GM19372 (cell line): ENCODE measurements at regions not wholly inside any gene's neighbourhood (a gene's known extent, or its start where the extent isn't known, plus 50 kb on each side); places are given as distances from the start of the nearest gene placed in this dataset.

Experiments
- ATAC-seq: cut with Tn5 transposase; IDR thresholded peaks from one replicate; pipeline ENCODE4 v1.9.1; 2021; ENCODE audit warnings: mild to moderate bottlenecking, low read depth, moderate library complexity; ENCODE audit not compliant: unreplicated experiment

DNA sequence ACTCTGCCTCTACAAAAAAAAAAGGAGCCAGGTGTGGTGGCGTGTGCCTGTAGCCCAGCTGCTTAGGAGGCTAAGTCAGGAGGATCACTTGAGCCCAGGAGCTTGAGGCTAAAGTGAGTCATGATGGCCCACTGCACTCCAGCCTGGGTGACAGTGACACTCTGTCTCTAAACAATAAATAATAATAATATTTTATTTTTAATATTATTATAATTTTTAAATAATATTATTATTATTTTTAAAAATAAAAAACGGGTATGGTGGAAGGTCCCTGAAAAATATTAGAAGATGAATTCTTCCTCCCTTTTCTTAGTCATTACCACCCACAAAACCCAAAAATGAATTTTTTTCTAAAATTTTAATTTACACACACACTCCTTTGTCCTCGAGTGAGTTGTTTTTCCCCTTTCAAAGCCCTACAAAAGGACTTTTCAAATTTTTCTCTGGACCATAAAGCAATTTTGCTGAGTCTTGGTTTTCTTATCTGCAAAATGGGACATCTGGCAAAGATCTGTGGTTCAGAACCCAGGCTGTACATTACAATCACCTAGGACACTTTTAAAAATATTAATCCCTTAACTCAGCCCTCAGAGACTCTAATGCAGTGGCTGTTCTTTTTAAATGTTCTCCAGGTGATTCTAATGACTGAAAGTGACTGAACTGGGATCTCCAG is 174.0 kb upstream of the NEBL start:
- no peak for ATAC-seq

DNA sequence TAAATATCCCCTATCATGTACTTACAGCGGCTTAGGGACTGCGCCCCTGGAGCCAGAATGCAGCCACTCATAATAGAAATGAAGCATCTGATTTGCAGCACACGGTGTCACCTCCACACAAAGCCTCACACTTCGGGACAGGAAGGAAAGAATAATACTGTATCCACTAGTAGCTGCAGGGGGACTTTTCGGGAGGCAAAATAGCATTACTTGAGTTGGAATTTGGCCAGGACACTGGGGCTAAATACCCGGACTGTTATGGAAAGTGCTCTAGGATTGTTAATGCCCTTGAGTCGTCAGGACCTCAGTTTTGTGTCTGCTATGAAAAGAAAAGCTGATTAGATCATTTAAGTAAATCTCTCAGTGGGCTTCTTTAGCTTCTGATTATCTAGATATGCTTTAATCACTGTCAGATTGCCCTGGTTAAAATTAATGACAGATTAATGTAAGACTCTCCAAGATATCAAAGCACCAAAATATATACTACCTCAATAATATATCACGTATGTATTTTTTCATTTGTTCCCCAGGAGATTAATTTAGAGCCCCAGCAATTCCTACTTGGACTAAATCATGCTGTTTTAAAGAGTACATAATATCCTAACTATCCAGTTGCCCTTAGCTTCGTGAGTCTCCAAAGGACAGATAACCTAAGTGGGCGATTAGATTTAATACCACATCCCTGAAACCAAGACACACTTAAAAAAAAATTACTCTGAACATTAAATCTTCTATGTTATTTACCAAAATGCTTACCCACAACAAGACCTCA is 173.0 kb upstream of the NEBL start:
- no peak for ATAC-seq

DNA sequence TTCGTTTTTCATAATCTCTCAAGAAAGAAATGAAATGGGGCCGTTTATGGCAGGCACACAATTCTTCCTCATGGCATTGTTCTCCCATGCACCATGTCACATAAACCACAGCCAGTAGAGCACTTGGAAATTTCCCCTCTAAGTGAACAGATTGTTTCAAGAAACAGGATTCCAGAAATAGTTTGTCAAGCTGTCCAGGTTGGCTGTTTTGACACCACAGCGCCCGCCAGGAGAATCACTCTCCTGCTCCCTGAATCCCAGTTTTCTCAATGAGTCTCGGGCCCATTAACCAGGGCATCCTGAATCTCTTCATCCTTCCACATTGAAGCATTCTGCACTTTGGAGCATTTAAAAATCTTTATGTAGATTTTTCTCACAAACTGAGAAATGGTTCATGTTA is 172.2 kb upstream of the NEBL start:
- ATAC-seq: no peak

DNA sequence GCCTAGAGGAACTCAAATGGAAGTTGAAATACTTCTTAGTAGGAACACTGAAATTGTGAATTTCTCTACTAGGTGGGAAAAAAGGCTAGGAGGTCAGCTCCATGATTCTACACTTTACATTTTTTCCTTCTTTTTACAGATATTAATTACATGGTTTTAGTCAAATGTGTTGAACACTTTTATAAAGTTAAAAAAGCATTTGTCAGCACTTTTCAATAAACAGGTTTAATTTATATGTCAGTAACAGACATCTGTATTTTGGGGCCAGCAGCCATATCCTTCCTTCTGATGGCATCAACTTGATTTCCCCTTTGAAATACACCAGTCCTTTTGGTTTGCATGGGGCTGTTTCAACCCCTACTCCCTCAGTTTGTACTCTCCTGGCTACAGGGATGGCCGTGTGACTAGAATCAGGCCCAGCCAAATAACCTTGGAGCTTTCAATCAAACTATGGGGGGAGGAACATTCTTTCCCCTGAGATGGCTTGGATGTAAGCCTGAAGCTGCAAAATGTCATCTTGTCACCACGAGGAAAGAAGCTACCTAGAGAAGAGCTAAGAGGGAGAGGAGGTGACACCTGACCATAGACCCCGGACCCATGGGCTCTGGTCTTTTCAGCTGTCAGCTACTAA is 171.0 kb upstream of the NEBL start:
- no peak for ATAC-seq

DNA sequence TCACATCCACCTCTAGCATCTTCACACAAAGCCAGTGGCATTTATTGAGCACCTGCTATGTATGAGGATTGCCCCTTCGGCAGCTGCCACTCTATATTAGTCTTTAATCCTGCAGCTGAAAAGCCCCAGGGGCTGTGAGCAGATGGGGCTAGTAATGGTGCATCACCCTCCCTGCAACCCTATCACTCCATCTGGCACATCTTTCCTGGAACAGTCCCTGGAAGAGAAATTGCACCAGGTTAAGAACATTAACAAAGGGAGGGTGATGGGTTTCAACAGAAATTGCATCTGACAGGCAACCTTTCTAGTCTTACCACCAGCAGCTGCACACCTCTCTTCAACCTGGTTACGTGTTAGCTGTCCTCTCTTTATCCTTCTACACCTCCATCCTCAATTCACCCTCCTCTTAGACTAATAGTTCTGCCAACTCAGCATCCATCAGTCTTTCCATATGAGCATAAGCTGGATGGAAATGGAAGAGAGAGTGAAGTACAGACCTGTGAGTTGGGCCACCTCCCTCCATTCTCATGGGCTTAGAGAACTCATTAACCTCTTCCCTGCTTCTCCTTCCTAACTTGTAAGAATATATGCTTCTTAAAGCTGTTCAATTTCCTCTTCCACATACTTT is 168.6 kb upstream of the NEBL start:
- ATAC-seq: no peak

DNA sequence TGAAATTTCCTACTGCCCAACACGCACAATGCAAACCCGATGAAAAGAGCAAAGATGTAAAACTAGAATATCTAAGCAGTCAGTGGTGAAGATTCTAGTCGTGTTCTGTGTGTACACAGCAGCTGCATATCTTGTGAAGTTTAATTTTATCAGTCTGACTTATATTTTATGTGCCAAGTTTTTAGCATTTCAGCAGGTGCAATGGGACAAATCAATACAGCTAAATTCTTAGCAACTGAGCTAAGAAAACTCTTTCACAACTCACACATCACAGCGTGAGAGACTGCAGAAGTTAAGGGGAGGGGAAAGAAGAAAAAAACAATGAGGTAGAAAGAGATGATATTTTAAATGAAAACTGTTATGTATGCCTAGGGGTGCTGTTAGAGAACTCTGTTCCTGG is 164.9 kb upstream of the NEBL start:
- no peak for ATAC-seq

DNA sequence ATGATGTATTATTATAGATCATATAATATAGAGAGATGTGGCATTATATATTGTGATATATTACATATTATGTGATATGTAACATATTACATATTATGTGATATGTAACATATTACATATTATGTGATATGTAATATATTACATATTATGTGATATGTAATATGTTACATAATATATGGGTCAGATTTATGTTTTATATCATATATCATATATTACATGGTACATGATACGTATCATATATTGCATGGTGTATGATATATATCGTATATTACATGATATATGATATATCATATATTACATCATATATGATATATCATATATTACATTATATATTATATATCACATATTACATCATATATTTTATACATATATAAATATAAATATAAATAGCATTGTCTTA is 164.1 kb upstream of the NEBL start:
- no peak for ATAC-seq

DNA sequence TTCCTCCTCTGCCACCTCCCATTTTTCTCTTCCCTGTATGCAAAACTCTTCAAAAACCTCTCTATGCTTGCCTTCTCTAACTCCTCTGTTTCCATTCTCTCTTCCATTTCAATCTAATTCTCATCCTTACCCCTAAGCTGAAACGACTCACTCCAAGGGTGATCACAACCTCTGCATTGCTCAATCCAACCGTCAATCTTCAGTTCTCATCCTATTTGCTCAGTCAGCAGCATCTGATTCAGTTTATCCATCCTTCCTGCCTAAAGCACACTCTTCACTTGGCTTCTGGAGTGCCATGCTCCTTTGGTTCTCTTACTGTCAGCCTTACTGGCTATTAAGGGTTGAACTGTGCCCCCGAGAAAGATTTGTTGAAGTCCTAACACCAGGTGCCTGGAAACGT is 163.5 kb upstream of the NEBL start:
- no peak for ATAC-seq

DNA sequence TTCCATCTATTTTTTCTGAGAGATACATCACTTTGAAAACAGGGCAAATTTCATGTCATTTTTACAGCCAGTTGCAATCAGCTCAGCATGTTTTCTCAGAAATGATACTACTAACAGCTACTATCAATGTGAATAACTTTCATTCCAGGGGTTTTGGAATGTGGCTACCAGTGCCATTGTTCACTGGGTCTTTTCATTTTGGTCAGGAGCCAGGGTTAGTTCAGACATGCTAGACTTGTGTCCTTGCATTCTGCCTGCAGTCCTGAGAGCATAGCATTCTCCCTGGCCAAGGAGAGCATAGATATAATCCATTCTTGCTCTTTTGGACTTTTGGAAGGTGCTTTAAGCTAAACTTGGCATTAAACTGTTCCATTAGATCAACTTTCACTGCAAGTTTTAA is 160.9 kb upstream of the NEBL start:
- no peak for ATAC-seq

DNA sequence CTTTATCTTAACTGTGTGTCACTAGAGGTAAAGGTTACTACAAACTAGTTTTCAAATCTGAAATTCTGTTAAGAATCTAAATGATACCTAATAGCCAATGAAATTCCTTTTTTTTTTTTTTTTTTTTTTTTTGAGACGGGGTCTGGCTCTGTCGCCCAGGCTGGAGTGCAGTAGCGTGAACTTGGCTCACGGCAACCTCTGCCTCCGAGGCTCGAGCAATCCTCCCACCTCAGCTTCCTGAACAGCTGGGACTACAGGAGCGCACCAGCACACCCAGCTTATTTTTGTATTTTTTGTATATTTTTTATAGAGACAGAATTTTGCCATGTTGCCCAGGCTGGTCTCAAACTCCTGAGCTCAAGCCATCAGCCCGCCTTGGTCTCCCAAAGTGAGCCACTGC is 160.3 kb upstream of the NEBL start:
- ATAC-seq: no peak

DNA sequence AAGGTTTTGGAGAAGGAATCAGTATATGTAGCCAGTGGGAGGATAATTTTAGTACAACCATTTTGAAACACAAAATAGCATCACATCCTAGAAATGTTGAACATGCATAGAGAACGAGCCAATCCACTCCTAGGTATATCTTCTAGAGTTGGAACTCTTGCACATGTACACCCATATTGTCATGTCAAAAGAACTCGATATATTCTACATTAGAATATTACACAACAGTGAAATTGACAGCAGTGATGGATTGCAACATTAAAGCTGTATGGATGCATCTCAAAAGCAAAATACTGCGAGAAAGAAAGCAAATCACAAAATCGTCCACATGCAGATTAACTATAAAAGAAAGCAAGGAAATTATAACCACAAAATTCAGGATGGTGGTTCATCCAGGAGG is 159.3 kb upstream of the NEBL start:
- no peak for ATAC-seq

DNA sequence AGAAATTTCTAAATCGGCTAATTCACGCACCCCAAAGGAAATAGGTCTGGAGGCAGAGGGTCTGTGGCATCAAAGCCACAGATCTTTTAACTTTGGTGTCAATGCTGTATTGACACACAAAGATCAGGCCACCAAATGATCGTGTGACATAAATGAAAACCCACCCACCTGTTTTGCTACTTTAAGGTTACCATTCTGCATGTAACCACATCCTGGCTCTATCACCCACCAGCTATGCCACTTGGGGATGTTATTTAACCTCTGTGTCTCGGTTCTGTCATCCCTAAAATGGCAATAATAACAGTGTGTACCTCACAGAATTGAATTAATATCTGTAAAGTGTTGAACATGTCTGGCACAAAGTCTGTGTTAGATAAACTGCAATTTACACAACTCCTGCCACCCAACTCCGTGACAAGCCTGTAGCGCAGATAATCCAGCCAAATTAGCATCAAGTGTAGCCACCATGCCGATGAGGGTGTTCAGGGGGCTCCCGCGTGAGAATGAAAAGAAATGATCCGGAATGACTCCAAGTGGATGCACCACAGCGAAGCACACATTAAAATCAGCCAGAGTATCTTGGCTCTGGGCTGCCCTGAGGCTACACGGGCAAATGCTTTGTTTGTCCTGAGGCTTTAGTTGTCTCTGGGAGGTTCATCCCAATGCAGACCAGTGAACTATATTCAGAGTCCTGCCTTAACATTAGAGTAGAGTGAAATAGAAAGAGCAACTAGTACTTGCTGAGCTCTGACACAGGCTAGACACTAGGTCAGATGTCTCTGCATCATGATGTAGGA is 158.4 kb upstream of the NEBL start:
- ATAC-seq: no peak

DNA sequence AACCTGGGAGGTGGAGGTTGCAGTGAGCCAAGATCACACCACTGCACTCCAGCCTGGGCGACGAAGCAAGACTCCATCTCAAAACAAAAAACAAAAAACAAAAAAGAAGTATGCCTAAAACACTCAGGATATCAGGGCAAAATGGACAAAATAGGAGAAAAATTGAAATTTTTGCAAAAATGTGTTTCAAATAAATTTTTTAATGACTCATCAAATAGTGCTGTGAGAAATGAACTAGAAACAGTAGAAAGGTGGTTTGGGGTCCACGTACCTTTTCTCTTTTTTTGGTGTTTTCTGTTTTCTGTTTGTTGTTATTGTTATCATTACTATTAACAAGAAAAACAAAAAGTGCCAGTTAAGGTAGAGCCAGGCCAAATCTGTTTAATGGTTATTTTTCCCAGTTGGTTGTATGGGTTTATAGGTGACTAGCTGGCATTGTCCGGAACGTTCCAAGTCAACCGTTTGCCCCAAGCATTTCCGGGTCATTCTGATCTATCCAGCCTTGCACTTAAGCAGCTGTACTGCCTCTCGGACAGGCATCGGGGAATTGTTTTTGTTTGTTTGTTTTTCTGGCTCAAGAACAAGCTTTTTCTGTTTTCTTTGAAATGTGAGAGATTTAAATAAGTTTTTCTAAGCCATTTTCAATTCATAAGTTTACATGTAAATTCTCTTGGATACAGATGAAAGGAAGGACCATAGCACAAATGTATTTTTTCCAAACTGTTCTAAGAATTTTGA is 157.0 kb upstream of the NEBL start:
- no peak for ATAC-seq

DNA sequence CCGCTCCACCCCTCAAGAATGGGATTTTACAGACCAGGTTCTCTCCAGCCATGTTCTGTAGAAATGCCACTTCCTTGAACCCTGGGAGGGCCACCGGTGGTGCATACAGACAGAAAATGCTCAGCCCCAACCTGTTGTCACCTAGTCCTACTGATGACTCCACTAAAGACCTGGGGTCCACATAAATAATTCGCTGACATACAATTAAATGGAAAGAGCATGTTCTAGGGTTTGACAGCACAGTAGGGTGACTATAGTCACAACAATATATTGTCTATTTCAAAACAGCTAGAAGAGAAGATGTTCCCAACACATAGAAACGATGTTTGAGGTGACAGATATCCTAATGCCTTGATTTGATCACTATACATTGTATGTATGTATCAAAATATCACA is 155.6 kb upstream of the NEBL start:
- no peak for ATAC-seq

DNA sequence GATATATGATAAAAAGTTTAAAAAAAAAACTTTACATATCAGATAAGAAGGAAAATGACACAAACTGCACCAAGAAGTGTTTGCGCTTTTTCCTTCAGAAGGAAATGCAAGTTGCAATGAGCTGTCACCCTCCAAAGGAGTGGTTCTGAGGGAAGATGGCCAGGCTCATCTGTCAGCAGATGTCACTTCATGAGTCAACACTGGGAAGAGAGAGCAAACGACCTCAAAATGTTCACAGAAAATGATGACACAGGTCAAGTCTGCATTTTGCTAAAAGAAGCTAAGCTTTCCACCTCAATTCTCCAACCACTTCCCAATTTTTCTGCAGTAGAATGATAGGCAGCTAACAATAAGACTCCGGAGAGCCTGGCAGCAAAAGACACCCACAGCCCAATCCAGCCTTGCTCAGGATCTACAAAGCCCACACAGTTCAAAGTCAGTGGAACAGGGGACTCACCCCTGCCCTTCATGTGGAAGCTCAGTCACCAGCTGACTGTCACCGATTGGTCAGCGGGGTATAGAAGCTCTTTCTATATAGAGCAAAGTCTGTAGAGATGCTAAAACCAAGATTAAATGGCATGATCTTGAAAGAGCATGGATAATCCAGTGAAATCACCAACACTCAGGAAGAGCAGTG is 155.1 kb upstream of the NEBL start:
- no peak for ATAC-seq

DNA sequence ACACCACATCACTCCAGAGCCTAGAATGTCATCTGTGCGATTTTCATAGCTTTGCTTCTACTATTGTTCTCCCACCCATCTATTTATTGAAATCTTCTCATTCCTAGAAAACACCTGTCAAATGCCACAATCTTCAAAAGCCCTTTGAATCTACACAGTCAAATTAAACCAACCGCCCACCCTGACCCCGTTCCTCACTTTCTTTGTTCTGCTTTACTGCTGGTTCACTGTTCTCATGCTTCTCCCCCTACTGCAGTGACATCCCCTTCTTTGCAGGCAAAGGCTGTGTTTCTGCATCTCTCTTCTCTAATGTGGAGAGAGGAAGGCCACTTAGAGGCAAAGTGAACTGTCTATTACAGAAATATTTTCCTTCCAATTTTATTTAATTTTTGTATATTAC is 152.4 kb upstream of the NEBL start:
- no peak for ATAC-seq

DNA sequence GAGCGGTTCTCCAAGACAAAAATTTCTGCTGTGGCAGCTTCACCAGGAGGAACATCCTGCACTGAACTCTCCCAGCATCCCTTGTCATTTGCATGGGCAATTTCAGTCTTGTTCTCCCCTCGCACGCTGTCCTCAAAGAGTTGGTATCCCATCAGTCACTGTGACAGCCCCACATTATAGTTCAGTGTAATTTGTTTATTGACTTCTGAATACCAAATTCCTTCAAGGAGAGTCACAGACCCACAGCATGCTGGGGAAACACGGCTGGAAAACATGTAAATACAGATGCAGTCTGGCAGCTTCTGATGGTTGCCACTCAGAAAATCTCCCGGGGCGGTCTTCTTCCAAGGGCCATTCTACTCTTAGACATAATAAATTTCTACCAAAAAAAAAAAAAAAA is 151.0 kb upstream of the NEBL start:
- no peak for ATAC-seq

DNA sequence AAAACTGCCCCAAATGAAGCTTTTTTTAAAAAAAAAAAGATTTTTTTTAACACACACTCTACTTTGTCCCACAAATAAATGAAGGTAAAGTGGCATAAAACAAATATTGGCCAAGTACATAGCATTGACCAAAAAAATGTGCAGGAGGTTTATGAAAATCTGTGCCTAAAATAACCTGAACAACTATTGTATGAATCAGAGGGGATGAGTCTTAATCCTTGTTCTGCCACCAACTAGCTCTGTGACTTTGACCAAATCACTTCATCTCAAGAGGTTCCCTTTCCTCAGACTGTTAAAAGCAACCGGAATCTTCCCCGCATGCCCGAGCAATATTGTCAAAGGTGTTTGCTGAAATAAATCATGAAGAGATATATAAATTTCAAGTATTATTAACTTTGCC is 150.4 kb upstream of the NEBL start:
- ATAC-seq: no peak

DNA sequence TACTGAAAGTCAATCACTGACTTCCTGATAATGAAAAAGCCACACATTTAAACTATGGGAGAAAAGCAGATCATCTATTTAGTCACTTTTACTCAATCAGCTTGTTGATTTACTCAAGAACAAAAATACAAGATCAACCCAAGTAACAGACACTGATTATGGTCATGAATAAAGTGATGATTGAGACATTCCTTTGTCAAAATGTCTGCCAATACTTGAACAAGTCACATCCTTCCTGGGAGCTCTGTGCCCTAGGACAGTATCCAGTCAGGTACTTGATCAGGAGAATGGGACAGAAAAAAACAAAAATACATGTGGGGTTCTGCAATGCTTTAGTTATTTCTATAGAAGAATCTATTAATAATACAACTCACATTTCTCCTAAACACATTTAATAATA is 150.0 kb upstream of the NEBL start:
- no peak for ATAC-seq

DNA sequence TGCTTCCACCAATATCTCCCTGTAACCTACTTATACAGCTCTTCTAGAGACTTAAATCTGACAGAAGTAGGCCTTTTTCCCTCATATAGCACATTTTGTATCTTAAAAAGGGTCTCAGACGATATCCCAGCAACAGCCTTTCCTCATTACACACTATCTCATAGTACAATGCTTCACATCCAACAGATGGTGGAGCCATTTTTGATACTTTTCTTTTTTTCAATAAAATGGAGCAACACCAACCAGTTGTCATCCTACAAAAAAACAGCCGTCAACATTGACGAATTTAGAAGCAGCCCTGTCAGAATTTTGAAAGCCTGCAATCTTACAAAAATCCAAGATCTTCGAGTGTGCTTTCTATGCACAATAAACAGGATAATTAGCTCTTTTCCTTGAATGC is 145.9 kb upstream of the NEBL start:
- no peak for ATAC-seq
